WERI-Rb-1 (cell line): ENCODE measurements at regions not wholly inside any gene's neighbourhood (a gene's known extent, or its start where the extent isn't known, plus 50 kb on each side); places are given as distances from the start of the nearest gene placed in this dataset.

Experiments used
- DNase-seq: peaks from one replicate; pipeline ENCODE4 v3.0.0-alpha.2; 2020
- H3K27ac ChIP-seq: fragments of 250-450 bp; sonication (Bioruptor Pico); 2 replicates; pipeline ENCODE4 v1.5.1; 2020; ENCODE audit warnings: mild to moderate bottlenecking, moderate library complexity
- H3K27me3 ChIP-seq: fragments of 250-450 bp; sonication (Bioruptor Pico); 2 replicates; pipeline ENCODE4 v1.5.1; 2021; ENCODE audit warnings: mild to moderate bottlenecking, low read depth, moderate library complexity; ENCODE audit not compliant: insufficient read depth, severe bottlenecking
- H3K36me3 ChIP-seq: fragments of 250-450 bp; sonication (Bioruptor Pico); 2 replicates; pipeline ENCODE4 v1.5.1; 2020; ENCODE audit warnings: mild to moderate bottlenecking, moderate library complexity
- H3K4me3 ChIP-seq: 2 replicates; pipeline ENCODE4 v1.5.1; 2011; ENCODE audit warnings: low read depth, mild to moderate bottlenecking, control low read depth, low read length
- H3K9me3 ChIP-seq: fragments of 250-450 bp; sonication (Bioruptor Pico); 2 replicates; pipeline ENCODE4 v1.5.1; 2021; ENCODE audit warnings: mild to moderate bottlenecking, moderate library complexity; ENCODE audit not compliant: severe bottlenecking
- CTCF ChIP-seq: IDR thresholded peaks from 2 replicates; pipeline ENCODE4 v1.5.1; 2011; ENCODE audit warnings: low read depth, mild to moderate bottlenecking, control low read depth, inconsistent platforms, low read length

GRCh38 chr3:174431717-174432116 lies 427.4 kb upstream of the NAALADL2 start:
- no peak for DNase-seq
- TF ChIP-seq CTCF, result no peak
- Histone ChIP-seq H3K27me3 (no peaks in the 10 kb centered on the region), H3K36me3 (no peaks in the 10 kb centered on the region), H3K9me3 (no peaks in the 10 kb centered on the region), H3K4me3 (no peak overlapping the region), H3K27ac (no peak overlapping the region)

- no peak overlapping the region for H3K4me3 ChIP-seq
- no peak for DNase-seq
- no peaks in the 10 kb centered on the region for H3K36me3 ChIP-seq
- H3K27me3 ChIP-seq, result no peaks in the 10 kb centered on the region
- no peaks in the 10 kb centered on the region for H3K9me3 ChIP-seq
- TF ChIP-seq CTCF, result no peak
- no peak overlapping the region for H3K27ac ChIP-seq
Measured at GRCh38 chr3:174436367-174436766, 422.8 kb upstream of the NAALADL2 start.

- H3K4me3 ChIP-seq, result no peak overlapping the region
- no peak for TF ChIP-seq CTCF
- H3K9me3 ChIP-seq, result no peaks in the 10 kb centered on the region
- H3K36me3 ChIP-seq, result no peaks in the 10 kb centered on the region
- no peak overlapping the region for H3K27ac ChIP-seq
- H3K27me3 ChIP-seq, result no peaks in the 10 kb centered on the region
- no peak for DNase-seq
Measured at GRCh38 chr3:174438501-174439145, 420.5 kb upstream of the NAALADL2 start.

GRCh38 chr3:174439331-174440252 lies 419.5 kb upstream of the NAALADL2 start:
- Histone ChIP-seq H3K27me3 (no peaks in the 10 kb centered on the region), H3K27ac (no peak overlapping the region), H3K4me3 (peak overlapping the region; percentile 76), H3K36me3 (no peaks in the 10 kb centered on the region), H3K9me3 (no peaks in the 10 kb centered on the region)
- DNase-seq, result no peak
- TF ChIP-seq CTCF, result no peak

GRCh38 chr3:174440253-174440701 lies 418.9 kb upstream of the NAALADL2 start:
- peak overlapping the region; percentile 76 for H3K4me3 ChIP-seq
- H3K27me3 ChIP-seq, result no peaks in the 10 kb centered on the region
- H3K36me3 ChIP-seq, result no peaks in the 10 kb centered on the region
- no peak for DNase-seq
- peak overlapping the region; percentile 99 for H3K27ac ChIP-seq
- TF ChIP-seq CTCF, result no peak
- no peaks in the 10 kb centered on the region for H3K9me3 ChIP-seq
